Right lobe of liver (tissue), 6 donors: ENCODE measurements at regions not wholly inside any gene's neighbourhood (a gene's known extent, or its start where the extent isn't known, plus 50 kb on each side); places are given as distances from the start of the nearest gene placed in this dataset.

Experiments
- ATAC-seq, 4 donors: fragments of 200-7000 bp; cut with Tn5 transposase; one replicate each; pipeline ENCODE4 v1.9.1; 2020; ENCODE audit warnings: mild to moderate bottlenecking in 4 of 4, moderate library complexity in 4 of 4
- DNase-seq, 3 donors: peaks; one replicate each; pipeline ENCODE4 v3.0.0-alpha.2; 2020
- H3K27ac ChIP-seq, 3 donors: fragments of 200-600 bp; one replicate each; pipeline ENCODE4 v1.8.0; 2022
- H3K27me3 ChIP-seq, 2 donors: fragments of 200-600 bp; one replicate each; pipeline ENCODE4 v1.8.0; 2022
- H3K36me3 ChIP-seq, 4 donors: fragments of 200-600 bp; sonication (generic) in 1 of 4; one replicate each; pipeline versions ENCODE4 v1.5.1 to v1.8.0; 2017 to 2022; ENCODE audit warnings: control low read depth in 1 of 4
- H3K4me1 ChIP-seq, 4 donors: fragments of 200-600 bp; sonication (generic) in 1 of 4; one replicate each; pipeline versions ENCODE4 v1.5.1 to v1.8.0; 2017 to 2022; ENCODE audit warnings: control low read depth in 1 of 4
- H3K4me3 ChIP-seq, 3 donors: fragments of 200-600 bp; one replicate each; pipeline ENCODE4 v1.8.0; 2022
- H3K9me3 ChIP-seq, 4 donors: fragments of 200-600 bp; sonication (generic) in 1 of 4; one replicate each; pipeline versions ENCODE4 v1.5.1 to v1.8.0; 2017 to 2022; ENCODE audit warnings: control low read depth in 1 of 4
- POLR2A ChIP-seq: fragments of 450-650 bp; IDR thresholded peaks from one replicate; pipeline ENCODE4 v1.6.1; 2017; ENCODE audit warnings: antibody characterized with exemption, mild to moderate bottlenecking
- WGBS: methylation state at CpG from one replicate; pipeline ENCODE4 v1.1.6; 2018; ENCODE audit warnings: low coverage, low lambda C conversion rate; ENCODE audit not compliant: insufficient coverage; ENCODE audit errors: missing lambda C conversion rate; 5-methylcytosine and 5-hydroxymethylcytosine counted together
- intact Hi-C, 2 donors: fragments of 100-400 bp; cut with DNase I; formaldehyde crosslinking; loops; one replicate each; pipeline versions ENCODE4 v1.11.2 to v1.14.1; 2022
- TF ChIP-seq, protein P1 (sequence below), 4 donors: fragments of 200-600 bp in 3 of 4; fragments of 450-650 bp in 1 of 4; IDR thresholded peaks; one replicate each; pipeline versions ENCODE4 v1.5.1 to v1.8.0; 2016 to 2022; ENCODE audit warnings: antibody characterized with exemption in 4 of 4, mild to moderate bottlenecking in 2 of 4
- donor health status: DM: no; HTN: yes; CAD: no.
- donor health status: DM: no; HTN: no; CAD: no.
- donor health status: DM: no; HTN: no; CAD: no.
- donor health status: DM: no; HTN: yes; CAD: no.
- donor health status: DM: no; HTN: yes; CAD: no.

DNA sequence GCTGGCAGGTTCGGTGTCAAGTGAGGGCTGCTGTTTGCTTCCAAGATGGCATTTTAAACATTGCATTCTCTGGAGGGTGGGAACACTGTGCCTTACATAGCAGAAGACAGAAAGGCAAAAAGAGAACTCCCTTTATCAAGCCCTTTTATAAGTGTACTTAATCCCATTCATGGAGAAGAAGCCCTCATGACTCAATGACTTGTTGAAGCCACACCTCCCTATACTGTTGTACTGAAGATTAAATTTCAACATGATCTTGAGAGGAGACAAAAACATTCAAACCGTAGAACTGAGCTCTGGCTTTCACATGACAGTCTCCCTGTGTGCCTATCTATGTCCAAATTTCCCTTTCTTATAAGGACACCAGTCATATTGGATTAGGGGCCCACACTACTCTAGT lies 443.4 kb upstream of the CDIN1 start:
- Histone ChIP-seq H3K4me3 (no peak overlapping the region), H3K4me1 (no peaks in the 10 kb centered on the region), H3K27me3 (no peaks in the 10 kb centered on the region), H3K27ac (no peak overlapping the region), H3K9me3 (no peaks in the 10 kb centered on the region), H3K36me3 (no peaks in the 10 kb centered on the region)
- DNase-seq: no peak
- ATAC-seq: no peak
- TF ChIP-seq POLR2A: no peak
- TF ChIP-seq, protein P1, sequence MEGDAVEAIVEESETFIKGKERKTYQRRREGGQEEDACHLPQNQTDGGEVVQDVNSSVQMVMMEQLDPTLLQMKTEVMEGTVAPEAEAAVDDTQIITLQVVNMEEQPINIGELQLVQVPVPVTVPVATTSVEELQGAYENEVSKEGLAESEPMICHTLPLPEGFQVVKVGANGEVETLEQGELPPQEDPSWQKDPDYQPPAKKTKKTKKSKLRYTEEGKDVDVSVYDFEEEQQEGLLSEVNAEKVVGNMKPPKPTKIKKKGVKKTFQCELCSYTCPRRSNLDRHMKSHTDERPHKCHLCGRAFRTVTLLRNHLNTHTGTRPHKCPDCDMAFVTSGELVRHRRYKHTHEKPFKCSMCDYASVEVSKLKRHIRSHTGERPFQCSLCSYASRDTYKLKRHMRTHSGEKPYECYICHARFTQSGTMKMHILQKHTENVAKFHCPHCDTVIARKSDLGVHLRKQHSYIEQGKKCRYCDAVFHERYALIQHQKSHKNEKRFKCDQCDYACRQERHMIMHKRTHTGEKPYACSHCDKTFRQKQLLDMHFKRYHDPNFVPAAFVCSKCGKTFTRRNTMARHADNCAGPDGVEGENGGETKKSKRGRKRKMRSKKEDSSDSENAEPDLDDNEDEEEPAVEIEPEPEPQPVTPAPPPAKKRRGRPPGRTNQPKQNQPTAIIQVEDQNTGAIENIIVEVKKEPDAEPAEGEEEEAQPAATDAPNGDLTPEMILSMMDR (IDR thresholded peaks at IDR 0.05): no peak
- 76% methylated on average over 2 of the region's 2 CpGs for WGBS
- intact Hi-C loops: no loop called here

DNA sequence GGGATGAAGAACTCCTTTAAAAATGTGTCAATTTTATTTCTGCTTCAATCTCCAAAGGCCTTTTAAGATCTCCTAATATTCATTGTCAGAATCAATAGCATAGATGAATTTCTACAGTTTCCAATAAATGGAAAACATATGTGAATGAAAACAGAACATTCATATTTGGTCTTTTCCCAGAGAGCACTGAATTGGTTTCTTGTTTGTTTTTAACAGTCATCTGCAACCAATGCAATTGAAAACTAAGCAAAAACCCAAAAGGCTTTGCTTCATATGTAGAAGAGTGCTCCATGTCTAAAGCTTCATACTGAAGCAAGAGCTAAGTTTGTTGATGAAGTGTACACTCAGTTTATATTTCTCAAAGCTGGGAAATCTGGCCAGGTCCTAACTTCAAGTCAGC lies 426.5 kb upstream of the CDIN1 start:
- intact Hi-C loops: no loop called here
- TF ChIP-seq POLR2A: no peak
- TF ChIP-seq, protein P1 (IDR thresholded peaks at IDR 0.05): no peak
- Histone ChIP-seq H3K36me3 (no peaks in the 10 kb centered on the region), H3K27ac (no peak overlapping the region), H3K27me3 (no peaks in the 10 kb centered on the region), H3K9me3 (peaks cover 0 to 4% (median 0%) of the 10 kb centered on the region in 4 donors), H3K4me3 (no peak overlapping the region), H3K4me1 (peaks cover 0 to 7% (median 0%) of the 10 kb centered on the region in 4 donors)
- no peak for ATAC-seq
- DNase-seq: no peak

DNA sequence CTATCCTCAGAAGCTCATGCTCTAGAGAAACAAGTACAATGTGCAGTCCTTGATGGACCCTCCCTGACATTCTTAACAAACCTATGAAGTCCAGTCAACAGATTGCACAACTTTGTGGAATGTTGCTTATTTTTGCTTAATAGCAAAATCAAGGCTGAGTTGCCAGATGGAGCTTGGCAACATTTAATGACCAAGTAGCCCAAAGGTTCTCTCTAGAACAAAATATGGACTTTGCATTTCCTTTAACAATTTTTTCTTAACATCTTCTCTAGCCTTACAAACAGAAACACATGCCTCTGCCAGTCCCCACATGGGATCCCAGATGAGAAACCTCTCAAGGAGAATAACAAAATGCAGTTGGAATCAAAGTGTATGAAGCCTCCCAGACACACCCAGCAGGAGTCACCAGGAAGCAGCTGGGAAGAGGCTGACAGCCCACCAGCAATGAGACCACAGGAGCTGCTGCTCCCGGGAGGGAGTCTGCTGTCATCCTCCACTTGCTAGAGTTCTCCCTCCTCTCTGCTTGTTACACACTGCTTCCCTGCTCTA lies 422.5 kb upstream of the CDIN1 start:
- intact Hi-C loops: no loop called here
- Histone ChIP-seq H3K4me3 (no peak overlapping the region), H3K27ac (no peak overlapping the region), H3K36me3 (no peaks in the 10 kb centered on the region), H3K27me3 (no peaks in the 10 kb centered on the region), H3K9me3 (no peaks in the 10 kb centered on the region), H3K4me1 (peaks cover 0 to 14% (median 0%) of the 10 kb centered on the region in 4 donors)
- ATAC-seq: peak; percentile 57 to 82 (median 74)
- no peak for TF ChIP-seq POLR2A
- TF ChIP-seq, protein P1 (IDR thresholded peaks at IDR 0.05): no peak
- no peak for DNase-seq
- WGBS: no CpG with 5 or more reads among the region's 1 CpG

DNA sequence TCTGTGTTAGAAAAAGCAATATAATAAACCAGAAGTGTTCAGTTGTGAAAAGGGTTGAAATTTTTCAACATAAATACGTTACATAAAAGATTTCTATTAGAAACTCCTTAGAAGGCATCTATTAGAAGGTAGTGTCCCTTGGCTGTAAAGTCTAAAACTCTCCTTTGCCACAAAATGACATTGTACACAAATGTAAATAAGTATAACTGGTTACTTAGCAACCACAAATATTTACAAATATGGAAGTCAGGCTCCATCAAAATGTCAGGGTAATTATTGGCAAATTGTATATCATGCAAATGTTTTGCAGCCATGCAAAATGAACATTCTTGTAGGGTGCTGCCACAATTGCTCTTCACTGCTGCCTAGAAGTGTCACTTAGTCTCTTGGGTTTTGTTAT lies 419.1 kb upstream of the CDIN1 start:
- no peak overlapping the region for H3K27ac ChIP-seq
- ATAC-seq (no peak), DNase-seq (no peak)
- H3K9me3 ChIP-seq: no peaks in the 10 kb centered on the region
- no peaks in the 10 kb centered on the region for H3K36me3 ChIP-seq
- no peak for TF ChIP-seq POLR2A
- TF ChIP-seq, protein P1 (IDR thresholded peaks at IDR 0.05): no peak
- WGBS: 93% methylated on average over 1 of the region's 1 CpG
- intact Hi-C loops: no loop called here
- H3K4me3 ChIP-seq: no peak overlapping the region
- H3K4me1 ChIP-seq: peaks cover 0 to 17% (median 0%) of the 10 kb centered on the region in 4 donors
- no peaks in the 10 kb centered on the region for H3K27me3 ChIP-seq

DNA sequence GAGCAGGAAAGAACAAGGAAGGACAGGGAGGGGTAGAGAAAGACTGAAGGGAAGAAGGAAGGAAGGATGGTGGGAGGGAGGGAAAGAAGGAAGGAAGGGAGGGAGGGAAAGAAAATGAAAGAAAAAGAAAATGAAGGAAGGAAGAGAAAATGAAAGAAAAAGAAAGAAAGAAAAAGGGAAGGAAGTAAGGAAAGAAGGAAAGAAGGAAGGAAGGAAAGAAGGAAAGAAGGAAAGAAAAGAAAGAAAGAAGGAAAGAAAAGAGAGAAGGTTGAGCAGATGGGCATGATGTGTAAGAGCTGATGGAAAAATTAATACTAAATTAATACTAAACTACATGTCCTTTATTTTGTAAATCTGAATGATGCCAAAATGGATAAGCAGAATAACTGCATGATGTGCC lies 418.3 kb upstream of the CDIN1 start:
- Histone ChIP-seq H3K4me1 (peaks cover 0 to 17% (median 0%) of the 10 kb centered on the region in 4 donors), H3K9me3 (no peaks in the 10 kb centered on the region), H3K36me3 (no peaks in the 10 kb centered on the region), H3K4me3 (no peak overlapping the region), H3K27me3 (no peaks in the 10 kb centered on the region), H3K27ac (no peak overlapping the region)
- intact Hi-C loops: no loop called here
- no peak for TF ChIP-seq POLR2A
- TF ChIP-seq, protein P1 (IDR thresholded peaks at IDR 0.05): no peak
- ATAC-seq (no peak), DNase-seq (no peak)
